ENCODE measurements at regions not wholly inside any gene's neighbourhood (a gene's known extent, or its start where the extent isn't known, plus 50 kb on each side); places are given as distances from the start of the nearest gene placed in this dataset.

- TF ChIP-seq CTCF (IDR thresholded peaks at IDR 0.05; ENCODE audit: poor library complexity) = no peak
- no peak for TF ChIP-seq EZH2 (IDR thresholded peaks at IDR 0.05; ENCODE audit: borderline replicate concordance)
Observed at GRCh38 chr7:29649028-29649716, 85.5 kb downstream of the PRR15 start.
